ENCODE measurements at regions not wholly inside any gene's neighbourhood (a gene's known extent, or its start where the extent isn't known, plus 50 kb on each side); places are given as distances from the start of the nearest gene placed in this dataset.

- no peak overlapping the region for H3K4me3 ChIP-seq (ENCODE audit: low read depth, low read length)
- DNase-seq (ENCODE audit: low read depth), result no peak
- TF ChIP-seq CTCF (IDR thresholded peaks at IDR 0.05; ENCODE audit: low read depth, low read length, missing control alignments), result no peak
Measured at GRCh38 chr22:35170716-35171697, 86.3 kb upstream of the HMGXB4 start.

- no peak for DNase-seq (ENCODE audit: low read depth)
- no peak overlapping the region for H3K4me3 ChIP-seq (ENCODE audit: low read depth, low read length)
- no peak for TF ChIP-seq CTCF (IDR thresholded peaks at IDR 0.05; ENCODE audit: low read depth, low read length, missing control alignments)
Measured at GRCh38 chr22:35172442-35172841, 84.9 kb upstream of the HMGXB4 start.

DNA sequence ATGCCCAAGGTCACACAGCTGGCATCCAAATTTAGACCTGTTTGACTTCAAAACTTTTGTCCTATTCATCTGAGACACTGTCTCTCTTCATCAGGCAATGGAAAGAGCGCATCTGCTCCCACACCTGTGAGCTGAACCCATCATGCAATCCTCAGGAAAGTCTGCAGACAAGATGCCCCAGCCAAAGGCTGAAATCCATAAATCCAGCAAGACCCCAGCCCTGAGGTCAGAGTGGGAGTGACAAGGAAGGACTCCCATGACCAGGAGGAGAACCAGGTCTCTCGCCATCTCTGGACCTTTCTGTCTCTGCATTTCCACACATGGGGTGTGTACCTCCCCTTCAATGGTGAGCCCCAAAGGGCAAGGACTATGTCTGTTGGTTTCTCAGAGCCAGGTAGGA, 83.6 kb upstream of the HMGXB4 start:
- no peak overlapping the region for H3K4me3 ChIP-seq (ENCODE audit: low read depth, low read length)
- TF ChIP-seq CTCF (IDR thresholded peaks at IDR 0.05; ENCODE audit: low read depth, low read length, missing control alignments), result no peak
- no peak for DNase-seq (ENCODE audit: low read depth)

- no peak overlapping the region for H3K4me3 ChIP-seq (ENCODE audit: low read depth, low read length)
- no peak for TF ChIP-seq CTCF (IDR thresholded peaks at IDR 0.05; ENCODE audit: low read depth, low read length, missing control alignments)
- no peak for DNase-seq (ENCODE audit: low read depth)
Measured at GRCh38 chr22:35174401-35175038, 82.8 kb upstream of the HMGXB4 start.

DNA sequence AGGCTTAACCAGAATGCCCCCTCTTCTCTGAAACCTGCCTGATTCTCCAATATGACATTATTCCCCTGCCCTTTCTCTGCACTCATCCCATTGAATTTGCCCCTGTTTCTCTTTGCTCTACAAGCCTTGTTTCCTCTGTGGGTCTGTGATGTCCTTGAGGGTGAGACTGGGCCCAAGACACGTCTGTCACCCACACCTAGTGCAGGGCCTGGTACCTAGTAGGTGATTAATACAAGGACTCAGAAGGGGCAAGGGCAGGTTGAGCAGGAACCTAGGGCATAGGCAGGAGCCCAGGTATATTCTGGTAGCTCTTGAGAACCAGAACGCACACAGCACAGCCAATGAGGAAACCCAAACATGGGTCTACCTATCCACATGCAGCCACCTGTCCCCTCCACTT, 81.9 kb upstream of the HMGXB4 start:
- no peak overlapping the region for H3K4me3 ChIP-seq (ENCODE audit: low read depth, low read length)
- no peak for TF ChIP-seq CTCF (IDR thresholded peaks at IDR 0.05; ENCODE audit: low read depth, low read length, missing control alignments)
- no peak for DNase-seq (ENCODE audit: low read depth)

GRCh38 chr22:35177811-35178210, 79.5 kb upstream of the HMGXB4 start:
- no peak overlapping the region for H3K4me3 ChIP-seq (ENCODE audit: low read depth, low read length)
- TF ChIP-seq CTCF (IDR thresholded peaks at IDR 0.05; ENCODE audit: low read depth, low read length, missing control alignments), result no peak
- DNase-seq (ENCODE audit: low read depth), result no peak
